Lung (tissue), 11 donors: ENCODE measurements at regions not wholly inside any gene's neighbourhood (a gene's known extent, or its start where the extent isn't known, plus 50 kb on each side); places are given as distances from the start of the nearest gene placed in this dataset.
A peak's percentile ranks its signal among the peaks of the same experiment; 100 is the strongest.
"Not testable (repeated sequence)": the region's sequence is repeated elsewhere in the genome, so short reads cannot be mapped to it uniquely, and the experiment has no call there.

Experiments used
- ATAC-seq: fragments of 200-7000 bp; cut with Tn5 transposase; one replicate; pipeline ENCODE4 v1.9.1; 2020; ENCODE audit warnings: moderate number of reproducible peaks; ENCODE audit not compliant: insufficient read depth, low FRiP score
- DNase-seq, 3 donors: peaks; one replicate each; pipeline ENCODE4 v3.0.0-alpha.2; 2013 to 2017
- H3K27ac ChIP-seq, 2 donors: one replicate each; pipeline ENCODE4 v1.5.1; 2013; ENCODE audit warnings: mild to moderate bottlenecking in 2 of 2, moderate library complexity in 2 of 2, control low read depth in 1 of 2, inconsistent platforms in 1 of 2, low read depth in 1 of 2, low read length in 1 of 2
- H3K27me3 ChIP-seq, 3 donors: one replicate each; pipeline ENCODE4 v1.5.1; 2013; ENCODE audit warnings: low read length in 2 of 3; ENCODE audit not compliant: control insufficient read depth in 3 of 3, insufficient read depth in 3 of 3
- H3K36me3 ChIP-seq, 4 donors: one replicate each; pipeline ENCODE4 v1.5.1; 2013; ENCODE audit warnings: low read length in 4 of 4, mild to moderate bottlenecking in 1 of 4, moderate library complexity in 1 of 4; ENCODE audit not compliant: control insufficient read depth in 4 of 4, insufficient read depth in 4 of 4
- H3K4me1 ChIP-seq, 5 donors: one replicate each; pipeline ENCODE4 v1.5.1; 2013; ENCODE audit warnings: low read length in 5 of 5, mild to moderate bottlenecking in 2 of 5, moderate library complexity in 1 of 5; ENCODE audit not compliant: control insufficient read depth in 5 of 5, insufficient read depth in 5 of 5
- H3K4me3 ChIP-seq: one replicate; pipeline ENCODE4 v1.5.1; 2013; ENCODE audit warnings: mild to moderate bottlenecking, control low read depth, moderate library complexity
- H3K9ac ChIP-seq, 2 donors: one replicate each; pipeline ENCODE4 v1.5.1; 2013; ENCODE audit warnings: low read length in 2 of 2, control low read depth in 1 of 2; ENCODE audit not compliant: insufficient read depth in 1 of 2
- H3K9me3 ChIP-seq, 4 donors: one replicate each; pipeline ENCODE4 v1.5.1; 2013; ENCODE audit warnings: low read length in 3 of 4, mild to moderate bottlenecking in 1 of 4, moderate library complexity in 1 of 4; ENCODE audit not compliant: control insufficient read depth in 4 of 4, insufficient read depth in 3 of 4
- WGBS, 2 donors: extraction: QIAGEN DNeasy Blood & Tissue Kit; methylation state at CpG; one replicate each; pipeline ENCODE4 v1.1.7; 2013; 5-methylcytosine and 5-hydroxymethylcytosine counted together
- TF ChIP-seq, protein P1 (sequence below): IDR thresholded peaks from 2 replicates; pipeline ENCODE4 v1.5.1; 2012; ENCODE audit warnings: mild to moderate bottlenecking; ENCODE audit errors: control extremely low read depth, extremely low read depth
- donor health status: control.
- donor health status: control.
- donor health status: Bipolar disorder and iron deficiency.
- donor health status: healthy.
- donor health status: DM: yes; HTN: yes; CAD: no.

DNA sequence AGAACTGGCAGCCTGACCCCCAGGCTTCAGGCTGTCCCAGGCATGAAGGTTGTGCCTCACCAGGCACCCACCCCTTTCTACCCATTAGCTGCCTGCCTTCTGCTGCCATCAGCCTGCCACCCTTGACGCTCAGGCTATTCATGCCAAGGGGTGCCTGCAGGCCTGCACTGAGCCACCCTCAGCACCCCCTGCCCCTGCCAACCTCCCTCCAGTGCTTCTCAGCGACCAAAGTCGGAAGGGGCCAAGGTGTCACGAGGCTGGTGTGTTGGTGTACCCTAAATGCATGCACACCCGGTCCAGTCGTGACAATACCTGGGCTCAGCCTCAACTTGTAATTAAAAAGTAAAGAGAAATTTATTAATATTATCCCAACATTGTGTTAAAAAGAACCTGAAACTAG, 422.7 kb downstream of the ARL4A start:
- Histone ChIP-seq H3K4me1 (peaks cover 0 to 3% (median 0%) of the 10 kb centered on the region in 5 donors), H3K9ac (no peak overlapping the region), H3K9me3 (peaks cover 0 to 8% (median 0%) of the 10 kb centered on the region in 4 donors), H3K27ac (no peak overlapping the region), H3K27me3 (no peaks in the 10 kb centered on the region), H3K4me3 (no peak overlapping the region), H3K36me3 (no peaks in the 10 kb centered on the region)
- DNase-seq (no peak), ATAC-seq (no peak)
- 92 to 97% methylated on average over 6 of the region's 6 CpGs for WGBS, 2 donors
- TF ChIP-seq, protein P1, sequence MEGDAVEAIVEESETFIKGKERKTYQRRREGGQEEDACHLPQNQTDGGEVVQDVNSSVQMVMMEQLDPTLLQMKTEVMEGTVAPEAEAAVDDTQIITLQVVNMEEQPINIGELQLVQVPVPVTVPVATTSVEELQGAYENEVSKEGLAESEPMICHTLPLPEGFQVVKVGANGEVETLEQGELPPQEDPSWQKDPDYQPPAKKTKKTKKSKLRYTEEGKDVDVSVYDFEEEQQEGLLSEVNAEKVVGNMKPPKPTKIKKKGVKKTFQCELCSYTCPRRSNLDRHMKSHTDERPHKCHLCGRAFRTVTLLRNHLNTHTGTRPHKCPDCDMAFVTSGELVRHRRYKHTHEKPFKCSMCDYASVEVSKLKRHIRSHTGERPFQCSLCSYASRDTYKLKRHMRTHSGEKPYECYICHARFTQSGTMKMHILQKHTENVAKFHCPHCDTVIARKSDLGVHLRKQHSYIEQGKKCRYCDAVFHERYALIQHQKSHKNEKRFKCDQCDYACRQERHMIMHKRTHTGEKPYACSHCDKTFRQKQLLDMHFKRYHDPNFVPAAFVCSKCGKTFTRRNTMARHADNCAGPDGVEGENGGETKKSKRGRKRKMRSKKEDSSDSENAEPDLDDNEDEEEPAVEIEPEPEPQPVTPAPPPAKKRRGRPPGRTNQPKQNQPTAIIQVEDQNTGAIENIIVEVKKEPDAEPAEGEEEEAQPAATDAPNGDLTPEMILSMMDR: no peak

DNA sequence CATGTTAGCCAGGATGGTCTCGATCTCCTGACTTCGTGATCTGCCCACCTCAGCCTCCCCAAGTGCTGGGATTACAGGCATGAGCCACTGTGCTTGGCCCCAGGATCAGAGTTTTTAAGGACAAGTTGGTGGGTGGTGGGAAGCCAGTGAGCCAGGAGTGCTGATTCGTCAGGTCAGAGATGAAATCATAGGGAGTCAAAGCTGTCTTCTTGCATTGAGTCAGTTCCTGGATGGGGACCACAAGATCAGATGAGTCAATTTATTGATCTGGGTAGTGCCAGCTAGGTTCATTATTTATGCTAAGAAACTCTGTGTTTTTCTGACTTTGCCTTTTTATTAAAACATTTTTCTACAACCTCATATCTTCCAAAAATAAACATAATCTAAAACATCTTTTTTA, 423.8 kb downstream of the ARL4A start:
- H3K9me3 ChIP-seq: peaks cover 0 to 8% (median 0%) of the 10 kb centered on the region in 4 donors
- no peak overlapping the region for H3K9ac ChIP-seq
- no peaks in the 10 kb centered on the region for H3K36me3 ChIP-seq
- H3K27me3 ChIP-seq: no peaks in the 10 kb centered on the region
- H3K4me1 ChIP-seq: peaks cover 0 to 8% (median 0%) of the 10 kb centered on the region in 5 donors
- TF ChIP-seq, protein P1: no peak
- H3K27ac ChIP-seq: no peak overlapping the region
- no peak for ATAC-seq
- no peak for DNase-seq
- H3K4me3 ChIP-seq: no peak overlapping the region
- 63 to 81% methylated on average over 3 of the region's 3 CpGs for WGBS, 2 donors

DNA sequence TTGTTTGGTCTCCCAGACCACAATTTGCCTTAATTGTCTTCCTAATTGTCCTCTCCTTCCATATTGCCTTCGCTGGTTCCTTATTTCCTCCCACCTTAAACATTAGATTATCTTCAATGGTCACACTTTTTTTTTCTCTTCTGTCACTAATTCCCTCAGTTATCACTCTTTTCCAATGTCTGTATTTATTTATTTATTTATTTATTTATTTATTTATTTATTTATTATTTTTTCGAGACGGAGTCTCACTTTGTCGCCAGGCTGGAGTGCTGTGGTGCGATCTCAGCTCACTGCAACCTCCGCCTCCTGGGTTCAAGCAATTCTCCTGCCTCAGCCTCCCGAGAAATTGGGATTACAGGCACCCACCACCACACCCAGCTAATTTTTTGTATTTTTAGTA, 426.8 kb downstream of the ARL4A start:
- H3K9ac ChIP-seq, DNase-seq, H3K27ac ChIP-seq, ATAC-seq, H3K4me1 ChIP-seq, H3K36me3 ChIP-seq, H3K27me3 ChIP-seq, H3K9me3 ChIP-seq, H3K4me3 ChIP-seq: not testable (repeated sequence)
- 93 to 94% methylated on average over 7 of the region's 7 CpGs for WGBS, 2 donors

DNA sequence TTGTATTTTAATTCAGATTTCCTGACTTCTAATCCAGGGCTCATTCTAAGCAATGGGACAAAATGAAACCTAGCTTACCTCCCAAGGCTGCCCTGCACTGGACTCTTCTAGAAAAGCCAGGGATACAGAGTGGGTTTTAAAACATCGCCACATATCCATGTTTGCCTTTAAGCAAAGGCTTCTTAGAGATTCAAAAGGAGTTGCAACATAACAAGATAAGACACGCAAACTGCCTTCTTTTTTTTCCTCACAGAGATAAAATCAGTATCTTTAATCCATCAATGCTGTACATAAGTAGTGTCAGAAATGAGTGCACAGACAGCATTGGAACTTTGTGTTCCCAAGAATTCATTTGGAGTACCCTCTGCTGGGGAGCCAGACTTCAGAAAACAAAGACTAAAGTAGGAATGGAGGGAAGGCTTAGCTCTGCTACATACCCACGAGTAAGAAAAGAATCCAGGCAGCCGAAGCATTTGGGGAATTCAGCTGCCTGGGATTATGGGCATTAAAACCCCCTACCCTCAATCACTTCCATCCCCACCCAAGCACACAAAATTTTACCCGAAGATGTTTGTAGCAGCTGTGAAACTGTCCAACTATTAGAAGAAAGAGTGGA, 427.8 kb downstream of the ARL4A start:
- no peak for ATAC-seq
- Histone ChIP-seq H3K9me3 (no peaks in the 10 kb centered on the region), H3K9ac (no peak overlapping the region), H3K27me3 (no peaks in the 10 kb centered on the region), H3K4me3 (no peak overlapping the region), H3K4me1 (peaks cover 0 to 8% (median 0%) of the 10 kb centered on the region in 5 donors), H3K36me3 (no peaks in the 10 kb centered on the region), H3K27ac (no peak overlapping the region)
- 56 to 75% methylated on average over 5 of the region's 5 CpGs for WGBS, 2 donors
- TF ChIP-seq, protein P1: no peak
- peak in 2 of 3 donors; percentile 16 to 31 for DNase-seq
